ENCODE measurements at regions not wholly inside any gene's neighbourhood (a gene's known extent, or its start where the extent isn't known, plus 50 kb on each side); places are given as distances from the start of the nearest gene placed in this dataset.

- DNase-seq (ENCODE audit: low spot score): no peak
Observed at GRCh38 chr15:29364426-29365078, 94.9 kb upstream of the NSMCE3 start.

- no peak for DNase-seq (ENCODE audit: low spot score)
Observed at GRCh38 chr15:29361560-29361959, 91.9 kb upstream of the NSMCE3 start.

GRCh38 chr15:29360152-29360551 lies 90.5 kb upstream of the NSMCE3 start:
- DNase-seq (ENCODE audit: low spot score): no peak

- no peak for DNase-seq (ENCODE audit: low spot score)
Observed at GRCh38 chr15:29356786-29357185, 87.2 kb upstream of the NSMCE3 start.

GRCh38 chr15:29355477-29355876 lies 85.9 kb upstream of the NSMCE3 start:
- no peak for DNase-seq (ENCODE audit: low spot score)

- DNase-seq (ENCODE audit: low spot score): no peak
Observed at GRCh38 chr15:29352402-29352801, 82.8 kb upstream of the NSMCE3 start.

GRCh38 chr15:29349196-29349595 lies 79.6 kb upstream of the NSMCE3 start:
- DNase-seq (ENCODE audit: low spot score): no peak

GRCh38 chr15:29348336-29348914 lies 78.8 kb upstream of the NSMCE3 start:
- no peak for DNase-seq (ENCODE audit: low spot score)

- no peak for DNase-seq (ENCODE audit: low spot score)
Observed at GRCh38 chr15:29346998-29347397, 77.4 kb upstream of the NSMCE3 start.

- DNase-seq (ENCODE audit: low spot score): no peak
Observed at GRCh38 chr15:29345549-29346525, 76.2 kb upstream of the NSMCE3 start.

GRCh38 chr15:29344474-29344873 lies 74.9 kb upstream of the NSMCE3 start:
- no peak for DNase-seq (ENCODE audit: low spot score)

- no peak for DNase-seq (ENCODE audit: low spot score)
Observed at GRCh38 chr15:29343229-29343628, 73.6 kb upstream of the NSMCE3 start.

GRCh38 chr15:29342201-29342600 lies 72.6 kb upstream of the NSMCE3 start:
- no peak for DNase-seq (ENCODE audit: low spot score)

GRCh38 chr15:29337156-29337959 lies 67.7 kb upstream of the NSMCE3 start:
- DNase-seq (ENCODE audit: low spot score): no peak

GRCh38 chr15:29334544-29334943 lies 64.9 kb upstream of the NSMCE3 start:
- DNase-seq (ENCODE audit: low spot score): no peak

GRCh38 chr15:29333261-29333660 lies 63.6 kb upstream of the NSMCE3 start:
- DNase-seq (ENCODE audit: low spot score): no peak

- no peak for DNase-seq (ENCODE audit: low spot score)
Observed at GRCh38 chr15:29331669-29332068, 62.0 kb upstream of the NSMCE3 start.

- no peak for DNase-seq (ENCODE audit: low spot score)
Observed at GRCh38 chr15:29331071-29331470, 61.4 kb upstream of the NSMCE3 start.

- no peak for DNase-seq (ENCODE audit: low spot score)
Observed at GRCh38 chr15:29324746-29325145, 55.1 kb upstream of the NSMCE3 start.

GRCh38 chr15:29323557-29323956 lies 53.9 kb upstream of the NSMCE3 start:
- DNase-seq (ENCODE audit: low spot score): no peak

- no peak for DNase-seq (ENCODE audit: low spot score)
Observed at GRCh38 chr15:29322415-29322814, 52.8 kb upstream of the NSMCE3 start.

GRCh38 chr15:29320420-29320819 lies 50.8 kb upstream of the NSMCE3 start:
- no peak for DNase-seq (ENCODE audit: low spot score)

Data from AG08396 (cell line).